H1 (cell line): ENCODE measurements at regions not wholly inside any gene's neighbourhood (a gene's known extent, or its start where the extent isn't known, plus 50 kb on each side); places are given as distances from the start of the nearest gene placed in this dataset.

Experiments used
- CTCF ChIA-PET: fragments of 300-600 bp; sonication (Branson Sonifier 250); formaldehyde crosslinking; loops from one replicate; lab custom pipeline; 2021; ENCODE audit not compliant: partially characterized antibody; lab: Charles Lee
- POLR2A ChIA-PET: fragments of 300-600 bp; sonication (Branson Sonifier 250); formaldehyde crosslinking; loops from one replicate; lab custom pipeline; 2021; ENCODE audit warnings: inconsistent platforms; ENCODE audit not compliant: partially characterized antibody; lab: Charles Lee
- DNase-seq, 2 experiments: peaks; one replicate each; pipeline versions ENCODE4 v3.0.0 to v3.0.0-alpha.2; 2010 to 2022; ENCODE audit warnings: low spot score in 2 of 2, low read depth in 1 of 2, mixed read lengths in 1 of 2
- FAIRE-seq: peaks from 2 replicates; lab custom pipeline; 2011; peaks lifted over from hg19 to GRCh38; lab: Jason Lieb, UNC
- H2AFZ ChIP-seq: 2 replicates; pipeline ENCODE4 v1.8.1; 2012; ENCODE audit warnings: low read length, inconsistent platforms
- H2AK5ac ChIP-seq: 2 replicates; pipeline ENCODE4 v1.6.1; 2013; ENCODE audit warnings: low read depth, low read length
- H2BK120ac ChIP-seq: replicated peaks from 2 replicates; pipeline ENCODE3; 2013; ENCODE audit warnings: low read depth, low read length, inconsistent platforms
- H2BK12ac ChIP-seq: 2 replicates; pipeline ENCODE4 v1.6.1; 2013; ENCODE audit warnings: low read depth, low read length
- H2BK15ac ChIP-seq: 2 replicates; pipeline ENCODE4 v1.6.1; 2013; ENCODE audit warnings: low read length
- H2BK20ac ChIP-seq: 2 replicates; pipeline ENCODE4 v1.6.1; 2013; ENCODE audit warnings: low read length
- H2BK5ac ChIP-seq: 2 replicates; pipeline ENCODE4 v1.6.1; 2013; ENCODE audit warnings: low read depth, low read length
- H3K14ac ChIP-seq: 2 replicates; pipeline ENCODE4 v1.6.1; 2013; ENCODE audit warnings: inconsistent platforms; ENCODE audit not compliant: insufficient read length
- H3K18ac ChIP-seq: 2 replicates; pipeline ENCODE4 v1.6.1; 2013; ENCODE audit warnings: low read length; ENCODE audit errors: extremely low read depth
- H3K23ac ChIP-seq: 2 replicates; pipeline ENCODE4 v1.6.1; 2013; ENCODE audit warnings: inconsistent platforms; ENCODE audit not compliant: insufficient read length
- H3K23me2 ChIP-seq: 2 replicates; pipeline ENCODE4 v1.6.1; 2013; ENCODE audit warnings: low read depth, low read length
- H3K27ac ChIP-seq: 2 replicates; pipeline ENCODE4 v1.6.1; 2011; ENCODE audit warnings: low read depth, low read length, inconsistent platforms
- H3K27me3 ChIP-seq, 4 experiments: replicated peaks in 1 of 4; 1 replicate in 1 of 4; 2 replicates in 3 of 4; pipeline versions ENCODE4 v1.6.1 to v1.8.1; 2011 to 2013; ENCODE audit warnings: low read length in 3 of 4, mild to moderate bottlenecking in 3 of 4, inconsistent platforms in 2 of 4, mixed read lengths in 2 of 4, moderate library complexity in 1 of 4; ENCODE audit not compliant: control insufficient read depth in 3 of 4, insufficient read depth in 3 of 4; ENCODE audit errors: extremely low read depth in 1 of 4
- H3K36me3 ChIP-seq, 4 experiments: 2 replicates each; pipeline versions ENCODE4 v1.6.1 to v1.8.1; 2011 to 2013; ENCODE audit warnings: mild to moderate bottlenecking in 4 of 4, low read length in 3 of 4, moderate library complexity in 2 of 4, control low read depth in 1 of 4, inconsistent platforms in 1 of 4; ENCODE audit not compliant: insufficient read depth in 4 of 4, control insufficient read depth in 2 of 4
- H3K4ac ChIP-seq: replicated peaks from 2 replicates; pipeline ENCODE3; 2013; ENCODE audit warnings: low read length, low read depth, mixed read lengths, inconsistent platforms; ENCODE audit not compliant: insufficient read length
- H3K4me1 ChIP-seq, 4 experiments: replicated peaks in 1 of 4; 1 replicate in 1 of 4; 2 replicates in 3 of 4; pipeline versions ENCODE4 v1.6.1 to v1.8.1; 2011 to 2013; ENCODE audit warnings: low read length in 3 of 4, inconsistent platforms in 2 of 4, mixed read lengths in 1 of 4; ENCODE audit not compliant: insufficient read depth in 4 of 4, control insufficient read depth in 3 of 4
- H3K4me2 ChIP-seq, 2 experiments: 2 replicates each; pipeline versions ENCODE4 v1.6.1 to v1.8.1; 2011 to 2013; ENCODE audit warnings: low read depth in 2 of 2, low read length in 2 of 2, control low read depth in 1 of 2, inconsistent platforms in 1 of 2, mild to moderate bottlenecking in 1 of 2; ENCODE audit not compliant: insufficient read depth in 1 of 2
- H3K4me3 ChIP-seq, 4 experiments: fragments of 200-600, 300-600 bp in 1 of 4; sonication (generic), shearing (Covaris generic), sonication (Bioruptor Twin) in 1 of 4; 2 replicates each; pipeline versions ENCODE4 v1.5.1 to v1.8.1; 2011 to 2016; ENCODE audit warnings: low read length in 4 of 4, low read depth in 3 of 4, control low read depth in 2 of 4, inconsistent platforms in 2 of 4, mild to moderate bottlenecking in 2 of 4, mixed read lengths in 1 of 4, moderate library complexity in 1 of 4; ENCODE audit not compliant: insufficient read depth in 2 of 4; ENCODE audit errors: extremely low read depth in 1 of 4
- H3K56ac ChIP-seq: replicated peaks from 2 replicates; pipeline ENCODE3; 2013; ENCODE audit warnings: low read depth, mild to moderate bottlenecking, mixed read lengths, low read length, inconsistent platforms; ENCODE audit not compliant: insufficient read length
- H3K79me1 ChIP-seq: 2 replicates; pipeline ENCODE4 v1.6.1; 2013; ENCODE audit warnings: low read depth, low read length, control low read depth
- H3K79me2 ChIP-seq, 2 experiments: 2 replicates each; pipeline versions ENCODE4 v1.6.1 to v1.8.1; 2012 to 2013; ENCODE audit warnings: low read length in 2 of 2, mild to moderate bottlenecking in 2 of 2, inconsistent platforms in 1 of 2; ENCODE audit not compliant: insufficient read depth in 2 of 2, control insufficient read depth in 1 of 2
- H3K9ac ChIP-seq, 4 experiments: replicated peaks in 1 of 4; 1 replicate in 1 of 4; 2 replicates in 3 of 4; pipeline versions ENCODE4 v1.6.1 to v1.8.1; 2011 to 2013; ENCODE audit warnings: low read depth in 3 of 4, low read length in 3 of 4, control low read depth in 2 of 4, mild to moderate bottlenecking in 2 of 4, moderate library complexity in 2 of 4, inconsistent platforms in 1 of 4; ENCODE audit errors: extremely low read depth in 1 of 4
- H3K9me3 ChIP-seq, 2 experiments: 2 replicates each; pipeline versions ENCODE4 v1.6.1 to v1.8.1; 2012 to 2013; ENCODE audit warnings: mild to moderate bottlenecking in 2 of 2, moderate library complexity in 2 of 2, control low read depth in 1 of 2, inconsistent platforms in 1 of 2, low read depth in 1 of 2, low read length in 1 of 2, mixed read lengths in 1 of 2; ENCODE audit not compliant: insufficient read depth in 2 of 2
- H4K20me1 ChIP-seq, 2 experiments: replicated peaks in 1 of 2; 2 replicates each; pipeline versions ENCODE3 to v1.8.1; 2011 to 2013; ENCODE audit warnings: inconsistent platforms in 2 of 2, low read length in 2 of 2, mild to moderate bottlenecking in 1 of 2; ENCODE audit not compliant: insufficient read depth in 2 of 2, control insufficient read depth in 1 of 2
- H4K5ac ChIP-seq: 2 replicates; pipeline ENCODE4 v1.6.1; 2013; ENCODE audit warnings: low read length, low read depth, mixed read lengths, inconsistent platforms; ENCODE audit not compliant: insufficient read length
- H4K8ac ChIP-seq: 2 replicates; pipeline ENCODE4 v1.8.0; 2013; ENCODE audit warnings: mild to moderate bottlenecking, moderate library complexity, low read length, inconsistent platforms; ENCODE audit not compliant: insufficient read depth; ENCODE audit errors: extremely low read depth
- H4K91ac ChIP-seq: replicated peaks from 2 replicates; pipeline ENCODE3; 2013; ENCODE audit warnings: low read length, mixed read lengths, inconsistent platforms; ENCODE audit not compliant: insufficient read length
- BRCA1 ChIP-seq: IDR thresholded peaks from 2 replicates; pipeline ENCODE4 v1.6.1; 2012; ENCODE audit warnings: low read depth, low read length, improper control_type of control experiment
- CHD1 ChIP-seq: IDR thresholded peaks from 2 replicates; pipeline ENCODE4 v1.6.1; 2012; ENCODE audit warnings: low read depth, low read length, improper control_type of control experiment
- CREB1 ChIP-seq: IDR thresholded peaks from 2 replicates; pipeline ENCODE4 v1.6.1; 2012; ENCODE audit warnings: inconsistent platforms
- CTBP2 ChIP-seq: IDR thresholded peaks from 2 replicates; pipeline ENCODE4 v1.7.0; 2011; ENCODE audit warnings: borderline replicate concordance, mild to moderate bottlenecking, moderate library complexity, mixed read lengths, low read length; ENCODE audit not compliant: insufficient read depth, insufficient read length
- EGR1 ChIP-seq: IDR thresholded peaks from 2 replicates; pipeline ENCODE4 v1.6.1; 2011; ENCODE audit warnings: low read depth, low read length, borderline replicate concordance
- EZH2 ChIP-seq: fragments of 200-600 bp; sonication (generic); IDR thresholded peaks from 2 replicates; pipeline ENCODE4 v1.7.1; 2012; ENCODE audit warnings: low read depth, mild to moderate bottlenecking, moderate library complexity, low read length, inconsistent platforms; ENCODE audit not compliant: severe bottlenecking
- GABPA ChIP-seq: IDR thresholded peaks from 2 replicates; pipeline ENCODE4 v1.6.1; 2011; ENCODE audit warnings: mild to moderate bottlenecking, low read length, moderate library complexity, borderline replicate concordance; ENCODE audit not compliant: insufficient read depth
- JUND ChIP-seq: IDR thresholded peaks from 2 replicates; pipeline ENCODE4 v1.6.1; 2011; ENCODE audit warnings: mild to moderate bottlenecking, improper control_type of control experiment, low read length
- POLR2A ChIP-seq, 2 experiments: IDR thresholded peaks; 1 replicate in 1 of 2; 2 replicates in 1 of 2; pipeline ENCODE4 v1.6.1; 2011; ENCODE audit warnings: low read depth in 2 of 2, low read length in 2 of 2, mild to moderate bottlenecking in 2 of 2; ENCODE audit errors: control extremely low read depth in 1 of 2
- POLR2AphosphoS5 ChIP-seq: IDR thresholded peaks from 2 replicates; pipeline ENCODE4 v1.6.1; 2011; ENCODE audit warnings: low read depth, low read length
- SRF ChIP-seq: IDR thresholded peaks from 2 replicates; pipeline ENCODE4 v1.6.1; 2011; ENCODE audit warnings: mild to moderate bottlenecking, low read depth, low read length, moderate library complexity
- TEAD4 ChIP-seq: IDR thresholded peaks from 2 replicates; pipeline ENCODE4 v1.6.1; 2012; ENCODE audit warnings: low read depth, low read length, inconsistent platforms, mixed read lengths
- YY1 ChIP-seq: IDR thresholded peaks from 2 replicates; pipeline ENCODE4 v1.6.1; 2011; ENCODE audit warnings: low read depth, mild to moderate bottlenecking, low read length
- ZNF274 ChIP-seq: IDR thresholded peaks from 2 replicates; pipeline ENCODE4 v1.7.0; 2012; ENCODE audit warnings: low read length, borderline replicate concordance; ENCODE audit errors: extremely low read depth
- WGBS, 2 experiments: shearing (Covaris generic) in 1 of 2; methylation state at CpG; one replicate each; pipeline versions ENCODE4 v1.1.6 to v1.1.7; 2013 to 2015; ENCODE audit warnings: low lambda C conversion rate in 2 of 2, mixed read lengths in 2 of 2, inconsistent platforms in 1 of 2, low coverage in 1 of 2, missing lambda C conversion rate in 1 of 2; ENCODE audit not compliant: insufficient replicate concordance in 2 of 2, insufficient coverage in 1 of 2, insufficient read length in 1 of 2; ENCODE audit errors: extremely low coverage in 1 of 2, missing lambda C conversion rate in 1 of 2; 5-methylcytosine and 5-hydroxymethylcytosine counted together
- TF ChIP-seq, protein P1 (sequence below): IDR thresholded peaks from 2 replicates; pipeline ENCODE4 v1.6.1; 2012; ENCODE audit warnings: inconsistent platforms

DNA sequence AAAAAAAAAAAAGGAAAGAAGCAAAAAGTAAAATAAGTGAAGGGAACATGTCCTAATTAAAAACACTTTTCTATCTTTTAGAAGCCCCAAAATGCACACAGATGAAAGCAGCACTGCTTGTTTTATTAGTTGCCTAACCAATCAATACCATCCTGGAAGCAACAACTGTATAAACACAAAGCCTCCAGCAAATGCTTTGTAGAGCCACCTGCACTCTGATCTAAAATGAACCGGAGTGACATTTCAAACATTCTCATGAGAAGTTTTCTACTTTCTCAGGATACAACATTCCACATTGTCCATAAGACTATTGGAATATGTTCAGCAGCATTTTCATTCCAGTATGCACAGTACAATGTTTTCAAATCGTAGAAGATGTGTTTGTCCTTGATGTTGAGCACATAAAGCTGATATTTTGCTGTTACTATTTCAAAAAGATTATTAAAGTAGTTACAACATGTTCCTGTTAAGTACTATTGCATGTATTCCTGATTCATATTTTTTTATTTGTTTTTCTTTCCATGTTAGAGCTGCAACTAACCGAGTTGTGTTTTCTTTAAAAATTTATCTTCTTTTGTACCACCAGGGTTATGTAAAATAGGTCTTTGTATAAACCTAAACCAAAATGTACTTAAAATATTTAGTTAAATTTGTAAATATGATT is 50.3 kb upstream of the PLSCR5 start:
- Histone ChIP-seq H3K36me3 (no peaks in the 10 kb centered on the region), H3K27me3 (no peaks in the 10 kb centered on the region), H3K27ac (no peak overlapping the region), H3K18ac (no peak overlapping the region), H3K56ac (no peak overlapping the region), H4K5ac (no peak overlapping the region), H3K14ac (no peak overlapping the region), H2BK15ac (no peak overlapping the region), H2AK5ac (no peak overlapping the region), H3K9me3 (no peaks in the 10 kb centered on the region), H4K8ac (no peak overlapping the region), H2BK12ac (no peak overlapping the region), H3K79me1 (no peaks in the 10 kb centered on the region), H3K9ac (no peak overlapping the region), H2AFZ (0 out of 2 replicates have a peak overlapping the region, but pooled peaks have one; percentile 17), H3K4me2 (no peak overlapping the region), H4K91ac (no peak overlapping the region), H3K23me2 (no peaks in the 10 kb centered on the region), H2BK20ac (no peak overlapping the region), H2BK120ac (no peak overlapping the region), H3K4me1 (peaks cover 0 to 6% (median 2%) of the 10 kb centered on the region in 4 experiments; a peak in 2 of 7 replicates), H4K20me1 (no peaks in the 10 kb centered on the region), H3K4me3 (no peak overlapping the region), H3K4ac (no peak overlapping the region), H3K23ac (no peak overlapping the region), H2BK5ac (no peak overlapping the region), H3K79me2 (no peaks in the 10 kb centered on the region)
- ChIA-PET CTCF (interaction anchor here (0.7 to 1.0 kb wide), 2 partner anchors 30 to 590 kb away, joined by 3 read pairs; no protein-coding TSS in a partner anchor), POLR2A (no interaction called here)
- FAIRE-seq (no peak), DNase-seq (no peak)
- 86% methylated on average over 3 of the region's 3 CpGs; no CpG with 5 or more reads in 1 of the 2 experiments for WGBS, 2 experiments
- TF ChIP-seq CTBP2 (no peak), EZH2 (no peak), GABPA (no peak), CREB1 (no peak), JUND (no peak), CHD1 (no peak), TEAD4 (no peak), ZNF274 (no peak), POLR2A (IDR thresholded peaks at IDR 0.05; ENCODE audit: control extremely low read depth in 1 of 2, low read depth in 2 of 2, low read length in 2 of 2) (no peak), EGR1 (no peak), BRCA1 (no peak), YY1 (no peak), POLR2AphosphoS5 (no peak), SRF (no peak)
- TF ChIP-seq, protein P1, sequence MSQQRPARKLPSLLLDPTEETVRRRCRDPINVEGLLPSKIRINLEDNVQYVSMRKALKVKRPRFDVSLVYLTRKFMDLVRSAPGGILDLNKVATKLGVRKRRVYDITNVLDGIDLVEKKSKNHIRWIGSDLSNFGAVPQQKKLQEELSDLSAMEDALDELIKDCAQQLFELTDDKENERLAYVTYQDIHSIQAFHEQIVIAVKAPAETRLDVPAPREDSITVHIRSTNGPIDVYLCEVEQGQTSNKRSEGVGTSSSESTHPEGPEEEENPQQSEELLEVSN, result no peak
